ENCODE measurements at regions not wholly inside any gene's neighbourhood (a gene's known extent, or its start where the extent isn't known, plus 50 kb on each side); places are given as distances from the start of the nearest gene placed in this dataset.
"Not testable (repeated sequence)": the region's sequence is repeated elsewhere in the genome, so short reads cannot be mapped to it uniquely, and the experiment has no call there.

DNA sequence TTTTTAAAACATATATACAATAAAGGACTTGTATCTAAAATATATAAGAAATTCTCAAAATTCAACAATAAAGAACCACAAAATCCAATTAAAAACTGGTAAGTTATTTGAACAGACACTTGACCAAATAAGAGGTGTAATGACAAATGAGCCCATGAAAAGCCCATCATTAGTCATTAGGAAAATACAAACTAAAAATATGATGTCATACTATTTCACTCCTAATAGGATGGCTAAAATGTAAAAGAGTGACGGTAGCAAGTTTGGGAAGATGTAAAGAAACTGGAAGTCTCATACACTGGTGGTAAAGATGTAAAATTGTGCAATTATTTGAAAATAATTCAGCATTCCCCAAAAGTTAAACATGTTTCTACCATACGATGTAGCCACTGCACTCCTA is 1095.3 kb upstream of the CDH8 start:
- TF ChIP-seq, protein P1, sequence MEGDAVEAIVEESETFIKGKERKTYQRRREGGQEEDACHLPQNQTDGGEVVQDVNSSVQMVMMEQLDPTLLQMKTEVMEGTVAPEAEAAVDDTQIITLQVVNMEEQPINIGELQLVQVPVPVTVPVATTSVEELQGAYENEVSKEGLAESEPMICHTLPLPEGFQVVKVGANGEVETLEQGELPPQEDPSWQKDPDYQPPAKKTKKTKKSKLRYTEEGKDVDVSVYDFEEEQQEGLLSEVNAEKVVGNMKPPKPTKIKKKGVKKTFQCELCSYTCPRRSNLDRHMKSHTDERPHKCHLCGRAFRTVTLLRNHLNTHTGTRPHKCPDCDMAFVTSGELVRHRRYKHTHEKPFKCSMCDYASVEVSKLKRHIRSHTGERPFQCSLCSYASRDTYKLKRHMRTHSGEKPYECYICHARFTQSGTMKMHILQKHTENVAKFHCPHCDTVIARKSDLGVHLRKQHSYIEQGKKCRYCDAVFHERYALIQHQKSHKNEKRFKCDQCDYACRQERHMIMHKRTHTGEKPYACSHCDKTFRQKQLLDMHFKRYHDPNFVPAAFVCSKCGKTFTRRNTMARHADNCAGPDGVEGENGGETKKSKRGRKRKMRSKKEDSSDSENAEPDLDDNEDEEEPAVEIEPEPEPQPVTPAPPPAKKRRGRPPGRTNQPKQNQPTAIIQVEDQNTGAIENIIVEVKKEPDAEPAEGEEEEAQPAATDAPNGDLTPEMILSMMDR (IDR thresholded peaks at IDR 0.05) = no peak
- Mint-ChIP-seq H3K4me3 (ENCODE audit: unreplicated experiment) (no peak overlapping the region), H3K9me3 (ENCODE audit: unreplicated experiment) (peaks cover 8% of the 10 kb centered on the region), H3K36me3 (ENCODE audit: unreplicated experiment) (no peaks in the 10 kb centered on the region), H3K27ac (ENCODE audit: unreplicated experiment) (no peak overlapping the region), H3K4me1 (ENCODE audit: unreplicated experiment) (no peaks in the 10 kb centered on the region), H3K27me3 (ENCODE audit: unreplicated experiment) (no peaks in the 10 kb centered on the region)
- no peak for DNase-seq (ENCODE audit: extremely low spot score, unreplicated experiment)

DNA sequence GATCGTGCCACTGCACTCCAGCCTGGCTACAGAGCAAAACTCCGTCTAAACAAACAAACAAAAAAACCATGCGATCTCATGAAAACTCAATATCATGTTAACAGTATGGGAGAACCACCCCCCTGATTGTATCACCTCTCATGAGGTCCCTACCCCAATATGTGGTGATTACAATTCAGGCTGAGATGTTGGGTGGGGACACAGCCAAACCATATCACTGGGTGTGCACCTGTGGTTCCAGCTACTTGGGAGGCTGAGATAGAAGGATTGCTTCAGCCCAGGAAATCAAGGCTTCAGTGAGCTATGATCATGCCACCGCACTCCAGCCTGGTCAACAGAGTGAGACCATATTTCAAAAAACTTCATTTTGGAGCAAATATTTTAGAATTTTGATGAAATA is 1094.7 kb upstream of the CDH8 start:
- Mint-ChIP-seq H3K27me3 (ENCODE audit: unreplicated experiment) (no peaks in the 10 kb centered on the region), H3K36me3 (ENCODE audit: unreplicated experiment) (no peaks in the 10 kb centered on the region), H3K4me1 (ENCODE audit: unreplicated experiment) (no peaks in the 10 kb centered on the region), H3K9me3 (ENCODE audit: unreplicated experiment) (peaks cover 13% of the 10 kb centered on the region), H3K27ac (ENCODE audit: unreplicated experiment) (no peak overlapping the region), H3K4me3 (ENCODE audit: unreplicated experiment) (no peak overlapping the region)
- TF ChIP-seq, protein P1 (IDR thresholded peaks at IDR 0.05) = no peak
- DNase-seq (ENCODE audit: extremely low spot score, unreplicated experiment) = no peak

DNA sequence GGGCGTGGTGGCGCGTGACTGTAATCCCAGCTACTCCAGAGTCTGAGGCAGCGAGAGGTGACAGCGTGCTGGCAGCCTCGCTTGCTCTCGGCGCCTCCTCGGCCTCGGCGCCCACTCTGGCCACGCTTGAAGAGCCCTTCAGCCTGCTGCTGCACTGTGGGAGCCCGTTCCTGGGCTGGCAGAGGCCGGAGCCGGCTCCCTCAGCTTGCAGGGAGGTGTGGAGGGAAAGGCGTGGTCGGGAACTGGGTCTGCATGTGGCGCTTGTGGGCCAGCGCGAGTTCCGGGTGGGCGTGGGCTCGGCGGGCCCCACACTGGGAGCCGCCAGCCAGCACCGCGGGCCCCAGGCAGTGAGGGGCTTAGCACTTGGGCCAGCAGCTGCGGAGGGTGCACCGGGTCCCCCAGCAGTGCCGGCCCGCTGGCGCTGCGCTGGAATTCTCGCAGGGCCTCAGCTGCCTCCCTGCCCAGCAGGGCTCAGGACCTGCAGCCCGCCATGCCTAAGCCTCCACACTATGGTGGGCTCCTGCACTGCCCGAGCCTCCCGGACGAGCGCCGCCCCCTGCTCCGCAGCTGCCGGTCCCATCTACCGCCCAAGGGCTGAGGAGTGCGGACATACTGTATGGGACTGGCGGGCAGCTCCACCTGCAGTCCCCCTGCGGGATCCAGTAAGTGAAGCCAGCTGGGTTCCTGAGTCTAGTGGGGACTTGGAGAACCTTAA is 1093.3 kb upstream of the CDH8 start:
- no peak overlapping the region for H3K4me3 Mint-ChIP-seq (ENCODE audit: unreplicated experiment)
- no peaks in the 10 kb centered on the region for H3K4me1 Mint-ChIP-seq (ENCODE audit: unreplicated experiment)
- no peaks in the 10 kb centered on the region for H3K36me3 Mint-ChIP-seq (ENCODE audit: unreplicated experiment)
- DNase-seq (ENCODE audit: extremely low spot score, unreplicated experiment) = peak; percentile 79
- H3K27ac Mint-ChIP-seq (ENCODE audit: unreplicated experiment) = no peak overlapping the region
- peaks cover 13% of the 10 kb centered on the region for H3K9me3 Mint-ChIP-seq (ENCODE audit: unreplicated experiment)
- TF ChIP-seq, protein P1 (IDR thresholded peaks at IDR 0.05) = no peak
- no peaks in the 10 kb centered on the region for H3K27me3 Mint-ChIP-seq (ENCODE audit: unreplicated experiment)

DNA sequence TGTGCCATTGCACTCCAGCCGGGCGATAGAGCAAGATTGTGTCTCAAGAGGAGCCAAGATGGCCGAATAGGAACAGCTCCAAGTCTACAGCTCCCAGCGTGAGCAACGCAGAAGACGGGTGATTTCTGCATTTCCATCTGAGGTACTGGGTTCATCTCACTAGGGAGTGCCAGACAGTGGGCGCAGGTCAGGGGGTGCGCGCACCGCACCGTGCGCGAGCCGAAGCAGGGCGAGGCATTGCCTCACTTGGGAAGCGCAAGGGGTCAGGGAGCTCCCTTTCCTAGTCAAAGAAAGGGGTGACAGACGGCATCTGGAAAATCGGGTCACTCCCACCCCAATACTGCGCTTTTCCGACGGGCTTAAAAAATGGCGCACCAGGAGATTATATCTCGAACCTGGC is 1083.7 kb upstream of the CDH8 start:
- H3K4me3 Mint-ChIP-seq (ENCODE audit: unreplicated experiment); H3K36me3 Mint-ChIP-seq (ENCODE audit: unreplicated experiment); H3K27ac Mint-ChIP-seq (ENCODE audit: unreplicated experiment); DNase-seq (ENCODE audit: extremely low spot score, unreplicated experiment); H3K4me1 Mint-ChIP-seq (ENCODE audit: unreplicated experiment); H3K27me3 Mint-ChIP-seq (ENCODE audit: unreplicated experiment): not testable (repeated sequence)
- H3K9me3 Mint-ChIP-seq (ENCODE audit: unreplicated experiment) = peaks cover 16% of the 10 kb centered on the region

DNA sequence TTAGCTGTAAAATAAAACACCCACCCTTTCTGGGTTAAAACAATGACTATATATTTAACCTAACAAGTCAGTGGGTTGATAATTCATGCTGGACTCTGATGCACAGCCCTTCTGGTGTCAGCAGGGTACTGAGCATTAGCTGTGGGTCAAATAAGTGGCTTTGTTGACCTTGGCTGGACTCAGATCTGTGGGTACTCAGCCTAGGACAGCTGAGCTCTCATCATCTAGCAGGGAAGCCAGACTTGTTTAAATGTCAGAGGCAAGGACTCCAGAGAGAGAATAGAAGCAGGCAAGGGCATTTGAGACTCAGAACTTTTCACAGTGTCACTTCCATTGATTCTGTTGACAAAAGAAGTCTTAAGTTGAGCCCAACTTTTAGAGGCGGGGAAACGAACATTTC is 1063.8 kb upstream of the CDH8 start:
- Mint-ChIP-seq H3K9me3 (ENCODE audit: unreplicated experiment) (peaks cover 8% of the 10 kb centered on the region), H3K36me3 (ENCODE audit: unreplicated experiment) (no peaks in the 10 kb centered on the region), H3K4me1 (ENCODE audit: unreplicated experiment) (no peaks in the 10 kb centered on the region), H3K27me3 (ENCODE audit: unreplicated experiment) (no peaks in the 10 kb centered on the region), H3K4me3 (ENCODE audit: unreplicated experiment) (no peak overlapping the region), H3K27ac (ENCODE audit: unreplicated experiment) (no peak overlapping the region)
- no peak for DNase-seq (ENCODE audit: extremely low spot score, unreplicated experiment)
- TF ChIP-seq, protein P1 (IDR thresholded peaks at IDR 0.05) = no peak
